Midbrain (tissue), 1 donor: ENCODE measurements at regions not wholly inside any gene's neighbourhood (a gene's known extent, or its start where the extent isn't known, plus 50 kb on each side); places are given as distances from the start of the nearest gene placed in this dataset.
"Not testable (repeated sequence)": the region's sequence is repeated elsewhere in the genome, so short reads cannot be mapped to it uniquely, and the experiment has no call there.

ENCODE experiments used
- DNase-seq: peaks from one replicate; lab custom pipeline; 2025; lab: John Stamatoyannopoulos, UW

DNA sequence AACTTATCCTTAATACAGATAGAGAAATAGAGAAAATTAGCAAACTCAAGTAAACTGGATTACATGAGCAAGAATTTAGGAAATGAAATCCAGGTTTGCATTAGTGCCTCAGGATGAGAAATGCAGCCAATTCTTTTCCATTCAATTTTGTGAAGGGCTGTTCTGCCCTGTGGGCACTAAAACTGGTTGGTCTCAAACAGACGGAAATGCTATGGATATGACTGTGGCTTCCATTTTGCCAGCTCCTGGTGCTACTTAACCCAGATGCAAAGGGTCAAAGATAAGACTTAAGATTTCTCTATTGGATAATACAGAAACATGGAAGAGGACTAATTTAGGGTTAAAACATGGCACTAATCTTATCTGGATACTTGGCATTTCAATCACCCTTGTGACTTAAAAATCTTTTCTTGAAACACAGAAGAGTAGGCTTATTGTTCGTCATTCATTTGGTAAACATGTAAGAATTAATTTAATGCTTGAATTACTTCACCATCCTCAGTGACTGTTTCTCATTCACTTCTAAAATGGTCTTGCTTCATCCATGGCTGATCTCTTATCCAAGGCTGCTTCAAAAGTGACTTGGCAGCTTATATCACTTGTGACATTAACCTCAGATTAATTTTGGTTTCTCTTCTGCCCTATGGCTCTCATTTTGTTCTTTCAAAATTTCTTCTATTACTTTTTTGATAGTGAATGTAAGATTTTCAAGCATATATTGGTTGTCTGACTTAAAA is 1008.7 kb downstream of the GLUD2 start:
- DNase-seq, result no peak

DNA sequence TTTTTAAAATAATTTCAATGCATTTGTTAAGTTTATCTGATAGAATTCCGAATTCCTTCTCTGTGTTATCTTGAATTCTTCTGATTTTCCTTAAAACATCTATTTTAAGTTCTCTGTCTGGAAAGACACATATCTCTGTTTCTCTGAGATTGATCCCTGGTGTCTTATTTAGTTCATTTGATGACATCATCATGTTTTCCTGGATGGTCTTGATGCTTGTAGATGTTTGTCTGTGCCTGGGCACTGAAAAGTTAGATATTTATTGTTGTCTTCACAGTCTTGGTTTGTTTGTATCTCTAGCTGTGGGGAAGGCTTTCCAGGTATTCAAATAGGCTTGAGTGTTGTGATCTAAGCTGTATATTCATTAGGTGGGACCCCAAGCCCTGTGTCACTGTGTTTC is 1028.8 kb downstream of the GLUD2 start:
- no peak for DNase-seq

DNA sequence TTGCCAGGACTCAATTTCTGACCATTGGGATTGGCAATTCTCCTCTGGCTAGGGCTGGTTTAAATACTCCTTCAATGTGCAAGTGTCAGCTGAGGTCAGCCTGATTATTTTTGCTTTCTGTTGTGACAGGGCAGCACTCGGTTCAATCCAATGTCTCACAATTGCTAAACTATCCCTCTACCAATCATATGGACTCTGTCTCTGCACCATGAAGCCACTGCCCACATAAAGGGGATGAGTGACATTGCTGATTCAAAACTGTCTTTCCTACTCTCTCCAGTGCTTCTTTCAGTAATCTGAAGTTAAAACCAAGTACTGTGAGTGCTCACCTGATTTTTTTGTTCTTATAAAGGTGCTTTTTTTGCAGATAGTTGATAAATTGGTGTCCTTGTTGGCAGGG is 1030.7 kb downstream of the GLUD2 start:
- DNase-seq, result no peak

DNA sequence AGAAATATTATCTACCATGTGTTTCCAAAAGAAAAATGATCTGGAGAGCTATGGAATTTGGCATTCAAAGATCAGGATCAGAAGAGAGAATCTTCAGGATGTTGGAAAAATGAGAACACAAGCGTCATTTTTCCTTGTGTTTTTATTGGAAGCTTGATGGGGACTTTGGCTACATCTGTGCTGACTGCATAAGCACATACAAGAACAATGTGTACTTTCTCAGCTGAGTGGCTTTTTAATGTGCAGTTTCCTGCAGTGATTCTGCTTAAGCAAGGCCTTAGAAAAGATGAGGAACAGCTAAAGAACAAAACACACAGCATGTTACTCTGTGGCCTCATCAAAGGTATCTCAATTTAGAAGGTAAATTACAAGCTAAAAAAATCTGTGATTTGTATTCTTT is 1039.9 kb downstream of the GLUD2 start:
- DNase-seq, result no peak

DNA sequence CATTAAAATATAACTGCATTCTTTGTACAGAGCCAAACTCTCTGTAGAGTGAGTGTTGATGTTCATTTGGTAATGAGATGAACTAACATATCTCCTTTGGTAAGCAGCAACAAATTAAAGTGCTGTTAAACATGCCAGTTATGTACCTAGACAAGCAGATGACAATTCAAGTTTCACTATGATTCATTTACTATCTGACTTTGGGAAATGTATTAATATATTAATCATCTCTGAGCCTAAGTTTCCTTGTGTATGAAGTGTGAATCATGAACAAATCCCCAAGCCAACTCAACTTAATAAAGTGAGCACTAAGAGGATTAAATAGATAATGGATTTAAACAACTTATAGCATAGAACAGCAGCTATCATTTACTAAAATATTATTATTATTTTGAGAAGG is 1044.2 kb downstream of the GLUD2 start:
- DNase-seq, result no peak

DNA sequence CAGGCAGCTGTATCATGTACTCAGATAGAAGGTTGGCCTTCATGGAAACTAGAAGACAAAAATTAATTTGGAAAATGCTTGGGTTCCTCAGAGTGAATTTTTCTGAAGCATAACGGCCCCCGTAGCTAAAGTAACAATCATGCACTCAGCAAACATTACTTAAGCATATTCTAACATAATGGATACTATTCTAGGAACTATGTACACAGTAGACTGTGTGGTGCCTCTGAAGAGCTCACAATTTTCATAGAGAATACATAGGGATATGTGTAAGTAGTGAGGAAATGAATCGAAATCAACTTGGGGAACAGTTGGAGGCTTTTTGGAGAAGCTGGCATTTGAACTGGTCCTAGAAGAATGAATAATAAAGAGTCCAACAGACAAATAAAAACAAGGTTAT is 1045.0 kb downstream of the GLUD2 start:
- no peak for DNase-seq

DNA sequence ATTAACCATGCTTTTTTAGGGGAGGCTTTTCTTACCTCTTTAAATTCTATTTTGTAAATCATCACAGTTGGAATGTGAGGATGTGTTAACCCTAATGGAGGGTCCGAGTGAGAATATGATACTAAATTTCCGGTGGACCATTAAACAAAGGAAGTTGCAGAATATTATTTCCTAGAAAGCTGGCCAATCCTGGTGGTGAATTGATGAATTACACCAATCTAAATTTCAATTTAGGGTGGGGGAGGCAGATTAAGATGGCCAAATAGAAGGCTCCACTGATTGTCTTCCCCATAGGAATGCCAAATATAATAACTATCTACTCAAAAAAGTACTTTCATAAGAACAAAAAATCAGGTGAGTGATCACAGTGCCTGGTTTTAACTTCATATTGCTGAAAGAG is 1045.6 kb downstream of the GLUD2 start:
- DNase-seq, result no peak

DNA sequence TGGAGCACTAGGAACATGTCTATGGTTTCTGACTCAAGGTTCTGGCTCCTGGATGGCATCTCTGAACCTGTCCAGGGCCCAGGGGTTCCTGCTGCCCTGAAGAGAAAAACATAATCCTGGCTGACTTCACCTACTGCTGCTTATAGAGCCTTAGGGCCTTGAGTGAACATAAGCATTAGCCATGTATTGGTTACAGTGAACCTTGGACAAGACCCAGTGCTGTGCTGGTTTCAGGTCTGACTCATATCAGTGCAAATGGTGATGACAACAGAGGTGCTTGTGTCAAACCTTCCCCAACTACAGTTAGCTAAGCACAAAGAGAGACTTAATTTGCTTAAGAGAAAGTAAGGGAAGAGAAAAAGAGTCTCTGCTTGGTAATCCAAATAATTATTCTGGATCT is 1047.2 kb downstream of the GLUD2 start:
- no peak for DNase-seq

DNA sequence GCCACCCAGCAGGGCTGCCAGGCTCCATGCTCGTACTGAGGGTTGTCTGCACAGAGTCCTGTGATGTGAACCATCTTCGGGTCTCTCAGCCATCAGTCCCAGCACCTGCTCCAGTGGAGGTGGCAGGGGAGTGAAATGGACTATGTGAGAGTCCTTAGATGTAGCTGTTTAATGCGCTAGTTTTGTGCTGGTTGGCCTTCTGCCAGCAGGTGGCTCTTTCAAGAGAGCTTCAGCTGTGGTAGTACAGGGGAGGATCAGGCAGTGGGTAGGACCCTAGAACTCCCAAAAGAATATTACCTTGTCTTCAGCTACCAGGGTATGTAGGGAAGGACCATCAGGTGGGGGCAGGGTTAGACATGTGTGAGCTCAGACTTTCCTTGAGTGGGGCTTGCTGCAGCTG is 1066.0 kb downstream of the GLUD2 start:
- DNase-seq, result no peak

DNA sequence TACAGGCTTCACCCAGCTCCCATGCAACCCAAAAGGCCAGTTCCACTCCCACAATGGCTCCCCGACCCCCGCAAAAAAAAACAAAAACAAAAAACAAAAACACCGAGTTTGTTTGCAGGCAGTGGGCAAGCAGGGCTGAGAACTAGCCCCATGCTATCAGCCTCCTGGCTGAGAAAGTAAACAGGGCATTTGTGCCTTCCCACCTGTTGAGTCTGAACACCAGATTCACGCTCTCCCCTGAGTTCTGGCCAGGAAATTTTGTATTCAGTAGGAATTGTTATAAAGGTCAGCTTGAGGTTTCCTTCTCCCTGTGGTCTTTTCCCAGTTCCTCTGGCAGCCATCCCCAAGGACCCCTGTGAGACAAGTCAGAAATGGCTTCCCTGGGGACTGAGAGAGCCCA is 1066.5 kb downstream of the GLUD2 start:
- DNase-seq, result no peak

DNA sequence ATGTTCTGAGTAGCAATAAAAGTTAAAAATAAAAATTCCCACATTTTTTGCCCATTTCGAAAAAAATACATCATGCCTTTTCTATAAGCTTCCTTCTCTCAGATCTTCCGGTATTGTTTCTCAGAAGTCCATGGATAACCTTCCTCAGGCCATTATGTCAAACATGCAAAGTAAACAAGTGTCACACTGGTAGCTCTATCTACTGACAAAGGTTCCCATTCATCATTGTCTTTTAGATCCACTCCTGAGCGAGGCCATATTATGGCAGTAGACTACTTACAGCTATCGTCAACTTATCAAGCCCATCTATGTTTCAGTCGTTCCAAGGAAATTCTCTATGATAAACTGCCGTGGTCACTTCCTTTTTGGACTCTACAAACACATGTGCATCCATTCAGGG is 1068.2 kb downstream of the GLUD2 start:
- no peak for DNase-seq

DNA sequence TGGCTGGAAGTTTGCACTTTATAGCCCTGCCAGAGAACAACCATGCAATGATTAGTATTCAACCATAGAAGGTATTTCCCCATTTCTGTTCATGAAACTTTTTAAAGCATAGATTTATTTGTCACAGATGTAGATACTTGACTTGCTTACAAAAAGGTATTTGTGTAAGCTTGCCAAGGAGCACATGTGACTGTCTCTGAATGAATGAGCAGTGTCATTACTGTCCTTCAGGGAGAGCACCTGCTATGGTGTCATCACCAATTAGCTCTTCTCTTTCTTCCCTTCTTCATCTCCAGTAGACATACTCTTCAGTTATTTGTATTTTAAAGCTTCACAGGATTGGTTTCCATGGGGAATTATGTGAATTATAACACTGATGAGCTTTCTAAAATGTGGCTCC is 1064.7 kb upstream of the GRIA3 start:
- no peak for DNase-seq

DNA sequence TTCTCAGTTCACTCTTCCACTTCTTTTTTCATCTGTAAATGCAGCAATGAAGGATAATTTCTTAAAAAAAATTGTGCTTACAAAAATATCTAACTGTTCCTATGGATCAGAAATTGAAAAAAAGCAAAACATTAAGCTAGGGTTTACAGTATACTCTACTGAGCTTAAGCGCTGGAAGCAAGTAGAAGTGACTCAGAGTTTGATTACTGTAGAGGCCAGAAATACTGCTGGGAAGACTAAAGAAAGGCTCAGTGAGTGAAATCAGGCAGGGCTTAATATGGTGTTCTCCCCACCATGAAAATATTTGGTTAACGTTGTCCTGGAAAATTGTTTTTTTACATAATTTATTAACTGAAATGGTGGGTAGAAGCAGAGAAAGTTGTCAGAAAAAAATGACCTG is 1061.8 kb upstream of the GRIA3 start:
- no peak for DNase-seq

DNA sequence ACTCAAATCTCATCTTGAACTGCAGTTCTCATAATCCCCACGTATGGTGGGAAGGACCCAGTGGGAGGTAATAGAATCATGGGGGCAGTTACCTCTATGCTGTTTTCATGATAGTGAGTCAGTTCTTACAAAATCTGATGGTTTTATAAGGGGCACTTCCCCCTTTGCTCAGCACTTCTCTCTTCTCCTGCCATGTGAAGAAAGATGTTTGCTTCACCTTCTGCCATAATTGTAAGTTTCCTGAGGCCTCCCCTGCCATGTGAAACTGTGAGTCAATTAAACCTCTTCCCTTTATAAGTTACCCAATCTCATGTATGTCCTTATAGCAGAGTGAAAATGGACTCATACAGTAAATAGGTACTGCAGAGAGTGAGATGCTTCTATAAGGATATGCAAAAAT is 1050.6 kb upstream of the GRIA3 start:
- DNase-seq, result no peak

DNA sequence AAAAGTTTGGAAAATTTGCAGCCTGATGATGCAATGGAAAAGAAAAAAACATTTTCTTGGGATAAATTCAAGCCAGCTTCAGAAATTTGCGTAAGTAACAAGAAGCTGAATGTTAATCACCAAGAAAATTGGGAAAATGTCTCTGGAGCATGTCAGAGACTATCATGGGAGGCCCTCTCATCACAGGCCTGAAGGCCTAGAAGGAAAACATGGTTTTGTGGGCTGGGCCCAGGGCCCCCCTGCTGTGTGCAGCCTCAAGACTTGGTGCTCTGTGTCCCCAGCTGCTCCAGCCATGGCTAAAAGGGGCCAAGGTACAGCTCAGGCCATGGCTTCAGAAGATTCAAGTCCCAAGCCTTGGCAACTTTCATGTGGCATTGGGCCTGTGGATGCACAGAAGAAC is 1049.8 kb upstream of the GRIA3 start:
- no peak for DNase-seq

DNA sequence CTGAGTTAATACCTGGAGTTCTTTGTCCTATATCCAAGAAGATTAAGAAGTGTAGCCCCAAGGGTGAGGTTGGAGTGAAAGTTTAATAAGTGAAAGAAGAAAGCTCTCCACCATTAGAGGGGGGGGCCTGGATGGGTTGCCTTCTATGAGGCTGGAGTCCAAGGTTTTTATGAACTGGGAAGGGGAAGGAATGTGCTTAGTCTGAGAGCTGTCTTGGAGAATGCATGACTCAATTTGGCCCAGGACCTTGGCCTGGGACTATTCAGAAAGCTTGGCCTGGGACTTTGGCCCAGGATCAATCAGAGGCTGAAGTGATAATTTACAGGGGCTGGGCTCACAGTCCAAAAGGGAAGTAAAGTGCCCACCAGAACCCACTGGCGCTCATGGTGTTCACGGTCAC is 1049.0 kb upstream of the GRIA3 start:
- no peak for DNase-seq

DNA sequence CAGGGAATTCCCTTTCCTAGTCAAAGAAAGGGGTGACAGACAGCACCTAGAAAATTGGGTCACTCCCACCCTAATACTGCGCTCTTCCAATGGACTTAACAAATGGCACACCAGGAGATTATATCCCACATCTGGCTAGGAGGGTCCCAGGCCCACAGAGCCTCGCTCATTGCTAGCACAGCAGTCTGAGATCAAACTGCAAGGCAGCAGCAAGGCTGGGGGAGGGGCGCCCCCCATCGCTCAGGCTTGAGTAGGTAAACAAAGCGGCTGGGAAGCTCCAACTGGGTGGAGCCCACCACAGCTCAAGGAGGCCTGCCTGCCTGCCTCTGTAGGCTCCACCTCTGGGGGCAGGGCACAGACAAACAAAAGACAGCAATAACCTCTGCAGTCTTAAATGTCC is 1043.9 kb upstream of the GRIA3 start:
- DNase-seq, result not testable (repeated sequence)

DNA sequence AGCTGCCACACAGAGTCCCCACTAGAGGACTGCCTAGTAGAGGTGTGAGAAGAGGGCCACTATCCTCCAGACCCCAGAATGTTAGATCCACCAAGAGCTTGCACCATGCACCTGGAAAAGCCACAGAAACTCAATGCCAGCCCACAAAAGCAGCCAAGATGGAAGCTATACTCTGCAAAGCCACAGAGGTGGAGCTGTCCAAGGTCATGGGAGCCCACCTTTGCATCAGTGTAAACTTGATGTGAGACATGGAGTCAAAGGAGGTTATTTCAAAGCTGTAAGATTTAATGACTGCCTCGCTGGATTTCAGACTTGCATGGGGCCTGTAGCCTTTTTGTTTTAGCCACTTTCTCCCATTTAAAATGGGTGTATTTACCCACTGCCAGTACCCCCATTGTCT is 1030.1 kb upstream of the GRIA3 start:
- DNase-seq, result no peak

DNA sequence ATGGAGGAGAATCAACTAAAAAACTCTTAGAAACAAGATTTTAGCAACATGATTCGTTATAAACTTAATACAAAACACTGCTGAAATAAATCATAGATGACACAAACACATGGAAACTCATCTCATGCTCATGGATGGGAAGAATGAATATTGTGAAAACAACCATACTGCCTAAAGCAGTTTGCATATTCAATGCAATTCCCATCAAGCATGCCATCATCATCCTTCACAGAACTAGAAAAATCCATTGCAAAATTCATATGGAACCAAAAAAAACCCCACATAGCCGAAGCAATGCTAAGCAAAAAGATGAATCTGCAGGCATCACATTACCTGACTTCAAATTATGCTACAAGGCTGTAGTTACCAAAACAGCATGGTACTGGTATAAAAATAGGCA is 1015.8 kb upstream of the GRIA3 start:
- no peak for DNase-seq

DNA sequence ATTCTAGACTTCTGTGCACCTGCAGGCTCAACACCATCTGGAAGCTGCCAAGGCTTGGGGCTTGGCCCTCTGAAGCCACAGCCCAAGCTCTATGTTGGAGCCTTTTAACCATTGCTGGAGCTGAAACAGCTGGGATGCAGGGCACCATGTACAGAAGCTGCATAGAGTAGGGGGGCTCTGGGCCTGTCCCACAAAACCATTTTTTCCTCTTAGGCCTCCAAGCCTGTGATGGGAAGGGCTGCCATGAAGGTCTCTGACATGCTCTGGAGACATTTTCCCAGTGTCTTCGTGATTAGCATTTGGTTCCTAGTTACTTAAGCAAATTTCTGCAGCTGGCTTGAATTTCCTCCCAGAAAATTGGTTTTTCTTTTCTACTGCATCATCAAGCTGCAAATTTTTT is 999.3 kb upstream of the GRIA3 start:
- DNase-seq, result no peak

DNA sequence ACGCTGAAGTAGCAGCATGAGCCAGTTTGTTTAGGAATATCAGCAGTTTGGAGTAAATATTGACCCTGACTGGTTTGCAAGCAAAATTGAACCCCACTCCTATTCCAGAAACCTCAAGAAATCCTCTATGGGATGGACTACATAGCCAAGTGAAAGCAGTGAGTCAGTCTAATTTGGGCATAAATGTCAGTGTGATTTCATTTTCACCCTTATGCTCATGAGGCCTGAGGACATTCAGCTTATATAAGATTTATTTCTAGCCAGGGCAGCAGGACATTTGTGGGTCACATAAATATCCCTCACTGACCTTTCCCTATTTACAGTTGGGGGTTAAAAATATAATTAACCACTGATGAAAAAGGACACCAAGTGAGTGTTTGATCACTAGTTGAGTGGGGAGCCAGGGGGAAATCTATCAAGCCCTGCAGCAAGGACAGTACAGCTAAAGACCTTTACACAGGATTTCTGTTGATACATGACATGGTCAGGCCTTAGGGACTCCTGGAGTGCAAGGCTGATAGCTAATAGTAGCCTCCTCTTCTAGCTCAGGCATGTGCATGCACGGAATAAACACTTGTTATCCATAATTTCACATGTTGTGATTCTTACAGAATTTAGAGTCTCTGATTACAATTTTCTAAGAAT is 996.9 kb upstream of the GRIA3 start:
- DNase-seq, result no peak

DNA sequence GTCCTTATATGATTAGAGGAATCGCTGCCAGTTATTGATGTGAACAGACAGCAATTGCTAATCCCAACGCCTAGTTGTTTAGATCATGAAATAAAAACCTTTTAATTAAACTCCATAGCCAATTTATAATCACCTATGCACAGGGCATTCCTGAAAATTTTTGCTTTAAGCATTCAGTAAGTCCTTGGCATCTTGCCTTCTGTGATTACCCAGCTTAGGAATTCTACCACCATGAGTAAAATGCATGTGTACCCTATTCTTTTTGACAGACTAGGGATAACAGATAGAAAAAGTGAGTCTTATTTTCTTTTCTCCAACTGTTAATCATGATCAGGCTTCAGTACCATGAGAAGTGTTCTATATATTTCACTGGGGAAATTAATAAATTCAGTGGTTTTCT is 995.3 kb upstream of the GRIA3 start:
- DNase-seq, result no peak

DNA sequence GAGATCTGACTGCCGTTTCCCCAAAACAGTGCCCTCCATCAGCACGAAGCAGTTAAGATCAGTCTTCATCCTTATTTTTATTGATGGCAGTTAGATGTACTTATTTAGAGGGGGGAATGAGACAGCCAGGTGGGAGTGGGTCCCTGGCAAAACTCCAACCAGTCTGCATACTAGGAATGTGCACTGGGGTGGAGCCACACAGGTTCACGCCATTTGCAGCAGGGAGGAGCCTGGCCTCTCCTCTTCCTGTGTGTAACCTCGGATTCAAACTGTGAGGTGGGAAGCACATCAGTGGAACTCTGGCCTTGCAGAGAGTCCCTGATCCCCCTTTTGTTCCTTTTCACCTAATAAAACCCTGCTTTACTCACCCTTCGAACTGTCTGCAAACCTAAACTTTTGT is 987.7 kb upstream of the GRIA3 start:
- no peak for DNase-seq

DNA sequence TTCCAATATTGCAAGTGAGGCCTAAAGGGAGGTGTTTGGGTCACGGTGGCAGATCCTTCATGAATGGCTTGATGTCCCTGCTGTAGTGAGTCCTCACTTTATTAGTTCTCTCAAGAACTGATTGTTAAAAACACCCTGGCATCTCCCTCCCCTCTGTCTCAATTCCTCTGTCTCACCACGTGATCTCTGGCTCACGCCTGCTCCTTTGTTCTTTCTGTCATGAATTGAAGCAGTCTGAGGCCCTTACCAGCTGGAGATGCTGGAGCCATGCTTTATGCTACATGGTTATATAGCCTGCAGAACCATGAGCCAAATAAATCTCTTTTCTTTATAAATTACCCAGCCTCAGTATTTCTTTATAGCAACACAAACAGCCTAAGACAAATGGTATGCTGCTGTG is 980.7 kb upstream of the GRIA3 start:
- DNase-seq, result no peak
